ENCODE measurements at regions not wholly inside any gene's neighbourhood (a gene's known extent, or its start where the extent isn't known, plus 50 kb on each side); places are given as distances from the start of the nearest gene placed in this dataset.

GRCh38 chr10:4186849-4187540 lies 402.0 kb upstream of the KLF6 start:
- Histone ChIP-seq H3K9me2 (replicated peaks; ENCODE audit: insufficient read depth) (no peaks in the 10 kb centered on the region), H3K4me3 (no peak overlapping the region), H3K4me2 (no peak overlapping the region), H3K79me2 (no peaks in the 10 kb centered on the region), H3K4me1 (ENCODE audit: insufficient read depth) (peaks cover 3% of the 10 kb centered on the region), H3K27me3 (no peaks in the 10 kb centered on the region), H3K9me3 (ENCODE audit: low read depth) (no peaks in the 10 kb centered on the region), H3K27ac (no peak overlapping the region), H2AFZ (no peak overlapping the region), H4K20me1 (ENCODE audit: insufficient read depth, poor library complexity, severe bottlenecking) (no peaks in the 10 kb centered on the region), H3K36me3 (replicated peaks; ENCODE audit: insufficient read depth, low read depth) (no peaks in the 10 kb centered on the region)
- no peak for TF ChIP-seq EZH2 (IDR thresholded peaks at IDR 0.05; ENCODE audit: borderline replicate concordance)
- TF ChIP-seq EZH2phosphoT487 (IDR thresholded peaks at IDR 0.05; ENCODE audit: low read depth, severe bottlenecking, unreplicated experiment) = no peak
- TF ChIP-seq, protein P1, sequence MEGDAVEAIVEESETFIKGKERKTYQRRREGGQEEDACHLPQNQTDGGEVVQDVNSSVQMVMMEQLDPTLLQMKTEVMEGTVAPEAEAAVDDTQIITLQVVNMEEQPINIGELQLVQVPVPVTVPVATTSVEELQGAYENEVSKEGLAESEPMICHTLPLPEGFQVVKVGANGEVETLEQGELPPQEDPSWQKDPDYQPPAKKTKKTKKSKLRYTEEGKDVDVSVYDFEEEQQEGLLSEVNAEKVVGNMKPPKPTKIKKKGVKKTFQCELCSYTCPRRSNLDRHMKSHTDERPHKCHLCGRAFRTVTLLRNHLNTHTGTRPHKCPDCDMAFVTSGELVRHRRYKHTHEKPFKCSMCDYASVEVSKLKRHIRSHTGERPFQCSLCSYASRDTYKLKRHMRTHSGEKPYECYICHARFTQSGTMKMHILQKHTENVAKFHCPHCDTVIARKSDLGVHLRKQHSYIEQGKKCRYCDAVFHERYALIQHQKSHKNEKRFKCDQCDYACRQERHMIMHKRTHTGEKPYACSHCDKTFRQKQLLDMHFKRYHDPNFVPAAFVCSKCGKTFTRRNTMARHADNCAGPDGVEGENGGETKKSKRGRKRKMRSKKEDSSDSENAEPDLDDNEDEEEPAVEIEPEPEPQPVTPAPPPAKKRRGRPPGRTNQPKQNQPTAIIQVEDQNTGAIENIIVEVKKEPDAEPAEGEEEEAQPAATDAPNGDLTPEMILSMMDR (IDR thresholded peaks at IDR 0.05; ENCODE audit: poor library complexity) = no peak
- WGBS (ENCODE audit: low lambda C conversion rate, missing lambda C conversion rate) = 93% methylated on average over 12 of the region's 12 CpGs
- no peak for DNase-seq (ENCODE audit: low spot score)

DNA sequence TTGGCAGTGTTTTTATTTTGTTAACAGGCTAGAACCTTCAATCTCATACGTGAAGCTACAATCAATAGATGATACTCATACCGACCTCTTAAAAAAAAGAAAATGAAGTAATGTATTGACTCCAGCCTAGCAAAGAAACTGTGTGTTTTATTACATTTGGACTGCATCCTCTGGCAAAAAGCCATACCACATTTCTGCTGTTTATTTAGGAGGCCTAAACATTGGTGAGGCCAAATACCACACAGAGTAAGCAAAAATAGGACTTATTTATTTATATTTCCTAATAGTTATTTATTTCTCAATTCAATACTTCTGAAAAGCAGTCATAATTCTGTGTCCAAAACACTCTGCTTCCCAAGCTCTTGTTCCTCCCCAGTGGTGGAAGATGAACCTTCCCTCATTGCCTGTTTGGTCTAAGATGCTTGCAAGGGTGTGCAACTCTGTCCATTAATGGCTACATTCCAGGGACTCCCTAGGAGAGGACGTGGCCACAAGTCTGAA lies 398.8 kb upstream of the KLF6 start:
- Histone ChIP-seq H3K27me3 (no peaks in the 10 kb centered on the region), H4K20me1 (ENCODE audit: insufficient read depth, poor library complexity, severe bottlenecking) (no peaks in the 10 kb centered on the region), H3K4me1 (ENCODE audit: insufficient read depth) (peaks cover 3% of the 10 kb centered on the region), H3K4me2 (no peak overlapping the region), H3K9me3 (ENCODE audit: low read depth) (no peaks in the 10 kb centered on the region), H3K4me3 (no peak overlapping the region), H3K79me2 (no peaks in the 10 kb centered on the region), H3K27ac (peak overlapping the region; percentile 3), H3K9me2 (replicated peaks; ENCODE audit: insufficient read depth) (no peaks in the 10 kb centered on the region), H3K36me3 (replicated peaks; ENCODE audit: insufficient read depth, low read depth) (no peaks in the 10 kb centered on the region), H2AFZ (no peak overlapping the region)
- WGBS (ENCODE audit: low lambda C conversion rate, missing lambda C conversion rate) = 62% methylated on average over 3 of the region's 3 CpGs
- peak; percentile 29 for DNase-seq (ENCODE audit: low spot score)
- no peak for TF ChIP-seq EZH2 (IDR thresholded peaks at IDR 0.05; ENCODE audit: borderline replicate concordance)
- TF ChIP-seq EZH2phosphoT487 (IDR thresholded peaks at IDR 0.05; ENCODE audit: low read depth, severe bottlenecking, unreplicated experiment) = no peak
- TF ChIP-seq, protein P1 (IDR thresholded peaks at IDR 0.05; ENCODE audit: poor library complexity) = no peak

DNA sequence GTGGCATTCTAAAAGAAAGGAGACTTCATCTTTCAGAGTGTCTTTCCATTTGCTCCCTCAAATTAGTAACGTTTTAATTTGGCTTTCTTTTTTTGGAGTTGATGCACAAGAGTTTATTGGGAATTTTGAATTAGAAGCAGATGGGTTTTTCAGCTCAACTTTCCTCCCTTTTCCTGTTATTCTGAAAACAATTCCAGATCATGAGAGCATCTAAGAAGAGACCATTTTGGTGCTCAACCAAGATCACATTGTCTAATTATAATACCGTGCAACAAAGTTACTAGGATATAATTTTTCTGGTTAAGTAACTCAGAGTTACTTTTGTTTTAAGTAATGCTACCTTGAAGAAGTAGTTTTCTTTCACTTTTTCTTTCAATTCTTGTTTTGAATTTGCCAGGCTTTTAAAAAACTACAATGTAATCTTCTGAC lies 396.6 kb upstream of the KLF6 start:
- Histone ChIP-seq H3K36me3 (replicated peaks; ENCODE audit: insufficient read depth, low read depth) (no peaks in the 10 kb centered on the region), H3K79me2 (no peaks in the 10 kb centered on the region), H3K9me2 (replicated peaks; ENCODE audit: insufficient read depth) (no peaks in the 10 kb centered on the region), H3K27me3 (no peaks in the 10 kb centered on the region), H3K27ac (peak overlapping the region; percentile 27), H2AFZ (peak overlapping the region; percentile 1), H3K4me2 (peak overlapping the region; percentile 13), H3K4me1 (ENCODE audit: insufficient read depth) (peaks cover 3% of the 10 kb centered on the region), H3K4me3 (no peak overlapping the region), H4K20me1 (ENCODE audit: insufficient read depth, poor library complexity, severe bottlenecking) (no peaks in the 10 kb centered on the region), H3K9me3 (ENCODE audit: low read depth) (no peaks in the 10 kb centered on the region)
- DNase-seq (ENCODE audit: low spot score) = no peak
- TF ChIP-seq EZH2phosphoT487 (IDR thresholded peaks at IDR 0.05; ENCODE audit: low read depth, severe bottlenecking, unreplicated experiment) = no peak
- TF ChIP-seq EZH2 (IDR thresholded peaks at IDR 0.05; ENCODE audit: borderline replicate concordance) = no peak
- TF ChIP-seq, protein P1 (IDR thresholded peaks at IDR 0.05; ENCODE audit: poor library complexity) = no peak
- 68% methylated on average over 2 of the region's 2 CpGs for WGBS (ENCODE audit: low lambda C conversion rate, missing lambda C conversion rate)
